Mesendoderm (in vitro differentiated cells): ENCODE measurements at regions not wholly inside any gene's neighbourhood (a gene's known extent, or its start where the extent isn't known, plus 50 kb on each side); places are given as distances from the start of the nearest gene placed in this dataset.

Source experiments
- DNase-seq: peaks from one replicate; pipeline ENCODE4 v3.0.0; 2013
- H2AK5ac ChIP-seq: 2 replicates; pipeline ENCODE4 v1.6.1; 2013; ENCODE audit warnings: low read length, inconsistent platforms
- H2BK120ac ChIP-seq: 2 replicates; pipeline ENCODE4 v1.6.1; 2013; ENCODE audit warnings: low read depth, mild to moderate bottlenecking, low read length, moderate library complexity, mixed read lengths
- H2BK15ac ChIP-seq: replicated peaks from 2 replicates; pipeline ENCODE4 v1.6.1; 2013; ENCODE audit warnings: low read depth, mild to moderate bottlenecking, moderate library complexity
- H2BK5ac ChIP-seq: 2 replicates; pipeline ENCODE4 v1.6.1; 2013; ENCODE audit warnings: low read length, inconsistent platforms
- H3K18ac ChIP-seq: 2 replicates; pipeline ENCODE4 v1.6.1; 2013; ENCODE audit warnings: mild to moderate bottlenecking, low read length, mixed read lengths
- H3K23ac ChIP-seq: one replicate; pipeline ENCODE4 v1.6.1; 2013; ENCODE audit warnings: low read length
- H3K27ac ChIP-seq: 2 replicates; pipeline ENCODE4 v1.5.1; 2013; ENCODE audit warnings: low read depth, mild to moderate bottlenecking, inconsistent platforms, low read length, moderate library complexity
- H3K27me3 ChIP-seq: 2 replicates; pipeline ENCODE4 v1.6.1; 2013; ENCODE audit warnings: low read length, control low read depth, mild to moderate bottlenecking, inconsistent platforms; ENCODE audit not compliant: insufficient read depth, poor library complexity
- H3K36me3 ChIP-seq: 2 replicates; pipeline ENCODE4 v1.6.1; 2013; ENCODE audit warnings: low read length, inconsistent platforms; ENCODE audit not compliant: control insufficient read depth, insufficient read depth
- H3K4ac ChIP-seq: one replicate; pipeline ENCODE4 v1.6.1; 2013; ENCODE audit warnings: low read depth, mild to moderate bottlenecking, low read length, moderate library complexity
- H3K4me1 ChIP-seq: 2 replicates; pipeline ENCODE4 v1.6.1; 2013; ENCODE audit warnings: low read depth, low read length, inconsistent platforms; ENCODE audit not compliant: control insufficient read depth
- H3K4me2 ChIP-seq: 2 replicates; pipeline ENCODE4 v1.6.1; 2013; ENCODE audit warnings: low read length
- H3K4me3 ChIP-seq: 2 replicates; pipeline ENCODE4 v1.5.1; 2013; ENCODE audit warnings: mild to moderate bottlenecking, low read length
- H3K56ac ChIP-seq: one replicate; pipeline ENCODE4 v1.6.1; 2013; ENCODE audit warnings: low read length
- H3K79me1 ChIP-seq: 2 replicates; pipeline ENCODE4 v1.6.1; 2013; ENCODE audit warnings: low read length, inconsistent platforms
- H3K79me2 ChIP-seq: 2 replicates; pipeline ENCODE4 v1.6.1; 2013; ENCODE audit warnings: mild to moderate bottlenecking, low read length; ENCODE audit not compliant: control insufficient read depth, insufficient read depth
- H3K9ac ChIP-seq: 2 replicates; pipeline ENCODE4 v1.6.1; 2013; ENCODE audit warnings: low read length, inconsistent platforms
- H4K5ac ChIP-seq: one replicate; pipeline ENCODE4 v1.6.1; 2013; ENCODE audit warnings: low read length
- H4K8ac ChIP-seq: one replicate; pipeline ENCODE4 v1.6.1; 2013; ENCODE audit warnings: low read depth, mild to moderate bottlenecking, control low read depth, low read length, moderate library complexity
- WGBS: extraction: QIAGEN DNeasy Blood & Tissue Kit; methylation state at CpG from one replicate; pipeline ENCODE4 v1.1.7; 2013; ENCODE audit warnings: low lambda C conversion rate, missing lambda C conversion rate; ENCODE audit not compliant: insufficient coverage; ENCODE audit errors: extremely low coverage; 5-methylcytosine and 5-hydroxymethylcytosine counted together

DNA sequence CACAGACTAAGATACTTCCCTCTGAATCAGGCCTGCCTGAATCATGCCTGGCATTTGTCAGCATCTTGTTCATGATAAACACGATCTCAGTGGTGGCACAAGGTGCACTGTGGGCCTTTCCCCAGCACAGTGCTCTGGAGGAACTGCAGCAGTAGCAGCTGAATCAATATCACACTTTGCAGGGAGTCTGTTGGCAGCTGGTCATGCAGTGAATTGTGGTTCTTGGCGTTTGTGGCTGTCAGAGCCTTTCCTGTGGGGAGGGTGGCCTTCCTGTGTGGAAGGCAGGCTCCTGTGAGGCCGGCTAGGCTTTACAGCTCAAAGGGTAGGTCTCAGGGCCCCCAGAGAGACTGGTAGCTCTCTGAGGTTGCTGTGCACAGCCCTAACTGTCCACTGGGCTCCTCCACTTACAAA lies 54.4 kb upstream of the TLE3 start:
- Histone ChIP-seq H3K9ac (no peak overlapping the region), H4K5ac (no peak overlapping the region), H3K18ac (peak overlapping the region; percentile 16), H3K4me2 (no peak overlapping the region), H2BK120ac (no peak overlapping the region), H3K79me1 (no peaks in the 10 kb centered on the region), H3K56ac (no peak overlapping the region), H3K36me3 (no peaks in the 10 kb centered on the region), H3K23ac (no peak overlapping the region), H2BK15ac (no peak overlapping the region), H3K79me2 (no peaks in the 10 kb centered on the region), H4K8ac (no peak overlapping the region), H3K4me1 (peaks cover 7% of the 10 kb centered on the region), H2AK5ac (no peak overlapping the region), H3K4ac (no peak overlapping the region), H3K4me3 (no peak overlapping the region), H3K27me3 (no peaks in the 10 kb centered on the region), H2BK5ac (no peak overlapping the region), H3K27ac (no peak overlapping the region)
- WGBS: no CpG with 5 or more reads among the region's 3 CpGs
- peak; percentile 78 for DNase-seq

DNA sequence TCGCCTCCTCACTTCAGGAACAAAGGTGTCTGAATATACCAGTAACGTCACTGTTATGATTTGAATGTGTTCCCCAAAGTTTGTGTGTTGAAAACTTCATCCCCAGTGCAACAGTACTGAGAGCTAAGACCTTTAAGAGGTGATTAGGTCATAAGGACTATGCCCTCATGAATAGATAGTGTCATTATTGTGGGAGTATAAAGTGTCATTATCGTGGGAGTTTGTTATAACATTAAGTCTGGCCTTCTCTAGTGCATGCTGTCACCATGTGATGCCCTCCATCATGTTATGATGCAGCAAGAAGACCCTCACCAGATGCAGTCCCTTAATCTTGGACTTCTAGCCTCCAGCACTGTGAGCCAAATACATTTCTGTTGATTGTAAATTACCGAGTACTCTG lies 53.7 kb upstream of the TLE3 start:
- H3K4ac ChIP-seq: no peak overlapping the region
- no peak overlapping the region for H3K27ac ChIP-seq
- no peak overlapping the region for H3K4me2 ChIP-seq
- no peak overlapping the region for H3K56ac ChIP-seq
- no peak overlapping the region for H3K4me3 ChIP-seq
- no peak overlapping the region for H4K8ac ChIP-seq
- H3K18ac ChIP-seq: no peak overlapping the region
- H3K79me1 ChIP-seq: no peaks in the 10 kb centered on the region
- DNase-seq: no peak
- no peak overlapping the region for H2BK15ac ChIP-seq
- no peak overlapping the region for H2AK5ac ChIP-seq
- no peaks in the 10 kb centered on the region for H3K27me3 ChIP-seq
- no peak overlapping the region for H3K9ac ChIP-seq
- no peaks in the 10 kb centered on the region for H3K36me3 ChIP-seq
- no CpG with 5 or more reads among the region's 4 CpGs for WGBS
- H4K5ac ChIP-seq: no peak overlapping the region
- no peak overlapping the region for H3K23ac ChIP-seq
- H2BK5ac ChIP-seq: no peak overlapping the region
- H3K79me2 ChIP-seq: no peaks in the 10 kb centered on the region
- H3K4me1 ChIP-seq: peaks cover 7% of the 10 kb centered on the region
- H2BK120ac ChIP-seq: no peak overlapping the region

DNA sequence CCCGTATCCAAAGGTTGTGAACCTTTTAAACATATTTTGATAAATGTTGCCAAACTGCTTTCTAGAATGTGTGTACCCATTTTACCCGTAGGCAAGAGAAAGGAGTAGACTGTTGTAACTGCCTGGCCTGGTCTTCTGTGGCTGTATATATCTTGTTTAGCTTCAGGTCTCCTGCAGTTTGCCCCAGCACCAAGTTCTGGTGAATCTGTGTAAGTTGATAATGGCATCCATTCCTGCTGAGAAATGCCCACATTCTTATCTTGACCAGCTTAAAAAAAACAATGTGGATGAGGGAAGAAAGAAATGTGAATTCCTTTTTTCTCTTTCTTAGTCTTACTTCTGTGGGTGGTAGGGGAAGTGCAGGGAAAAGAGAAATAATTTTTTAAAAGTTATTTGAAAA lies 53.3 kb upstream of the TLE3 start:
- no peak overlapping the region for H3K56ac ChIP-seq
- no peak overlapping the region for H3K23ac ChIP-seq
- no peak overlapping the region for H2AK5ac ChIP-seq
- no peak overlapping the region for H3K9ac ChIP-seq
- H3K27me3 ChIP-seq: no peaks in the 10 kb centered on the region
- H4K8ac ChIP-seq: no peak overlapping the region
- no peak overlapping the region for H3K18ac ChIP-seq
- H3K4me2 ChIP-seq: no peak overlapping the region
- H2BK5ac ChIP-seq: no peak overlapping the region
- no peak overlapping the region for H2BK15ac ChIP-seq
- no peak overlapping the region for H2BK120ac ChIP-seq
- H3K27ac ChIP-seq: no peak overlapping the region
- H3K4me3 ChIP-seq: no peak overlapping the region
- H3K4ac ChIP-seq: no peak overlapping the region
- H4K5ac ChIP-seq: no peak overlapping the region
- H3K4me1 ChIP-seq: peaks cover 7% of the 10 kb centered on the region
- no peaks in the 10 kb centered on the region for H3K79me2 ChIP-seq
- no peaks in the 10 kb centered on the region for H3K36me3 ChIP-seq
- no CpG with 5 or more reads among the region's 2 CpGs for WGBS
- H3K79me1 ChIP-seq: no peaks in the 10 kb centered on the region
- peak; percentile 70 for DNase-seq

DNA sequence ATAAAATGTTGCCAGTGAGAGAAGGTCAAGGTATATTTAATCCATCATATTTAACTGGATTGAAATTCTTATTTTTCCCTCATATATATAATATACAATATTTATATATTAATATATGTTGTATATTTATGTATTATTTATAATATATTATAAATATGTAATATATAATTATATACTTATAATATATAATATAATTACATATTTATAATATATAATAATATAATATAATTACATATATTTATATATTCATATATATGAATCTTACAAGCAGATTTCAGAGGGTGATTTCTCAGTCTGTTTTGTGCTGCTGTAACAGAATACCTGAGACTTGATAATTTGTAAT lies 52.7 kb upstream of the TLE3 start:
- Histone ChIP-seq H3K4me1 (peaks cover 7% of the 10 kb centered on the region), H4K8ac (no peak overlapping the region), H3K27ac (no peak overlapping the region), H4K5ac (no peak overlapping the region), H3K4me3 (no peak overlapping the region), H3K4me2 (no peak overlapping the region), H3K23ac (no peak overlapping the region), H3K36me3 (no peaks in the 10 kb centered on the region), H3K79me2 (no peaks in the 10 kb centered on the region), H3K9ac (no peak overlapping the region), H2BK120ac (no peak overlapping the region), H3K56ac (no peak overlapping the region), H3K18ac (no peak overlapping the region), H2AK5ac (no peak overlapping the region), H2BK5ac (no peak overlapping the region), H3K27me3 (no peaks in the 10 kb centered on the region), H3K4ac (no peak overlapping the region), H3K79me1 (no peaks in the 10 kb centered on the region), H2BK15ac (no peak overlapping the region)
- DNase-seq: no peak

DNA sequence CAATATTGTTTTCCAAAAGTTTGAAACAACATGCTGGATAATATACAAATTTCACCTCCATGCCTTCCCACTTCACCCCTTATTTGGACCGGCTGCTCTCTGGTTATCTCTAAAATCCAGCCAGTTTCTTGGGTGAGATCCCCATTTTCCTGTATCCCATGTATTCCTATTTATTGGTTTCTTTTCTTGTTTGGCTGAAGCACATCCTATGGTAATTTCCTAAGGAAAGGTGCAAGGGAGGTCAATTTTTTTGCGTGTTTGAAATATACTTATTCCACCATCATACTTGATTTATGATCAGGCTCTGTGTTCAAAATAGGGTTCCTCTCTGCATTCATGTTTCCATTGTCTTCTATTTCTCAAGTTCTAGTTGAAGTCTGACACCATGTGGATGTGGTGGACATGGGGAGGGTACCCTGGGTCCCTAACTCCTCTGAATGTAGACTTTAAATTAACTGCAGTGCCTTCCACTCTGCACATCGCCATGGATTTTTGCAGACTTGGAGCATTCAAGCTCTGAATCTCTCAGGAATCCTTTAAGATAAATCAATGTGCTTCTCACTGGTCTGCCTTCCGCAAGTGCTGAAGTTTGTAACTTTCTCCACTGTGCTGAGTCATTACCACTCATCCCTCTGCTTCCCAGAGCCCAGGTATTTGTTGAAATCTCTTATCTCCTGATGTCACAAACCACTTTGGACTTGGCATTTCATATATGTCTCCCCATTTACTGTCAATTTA lies 52.1 kb upstream of the TLE3 start:
- H2BK120ac ChIP-seq: no peak overlapping the region
- no peaks in the 10 kb centered on the region for H3K79me2 ChIP-seq
- no peak overlapping the region for H4K8ac ChIP-seq
- no peaks in the 10 kb centered on the region for H3K36me3 ChIP-seq
- H3K27me3 ChIP-seq: no peaks in the 10 kb centered on the region
- peak; percentile 84 for DNase-seq
- H2AK5ac ChIP-seq: no peak overlapping the region
- H3K79me1 ChIP-seq: no peaks in the 10 kb centered on the region
- H3K18ac ChIP-seq: peak overlapping the region; percentile 71
- H3K4me2 ChIP-seq: no peak overlapping the region
- H3K56ac ChIP-seq: no peak overlapping the region
- H3K4me3 ChIP-seq: no peak overlapping the region
- H3K27ac ChIP-seq: no peak overlapping the region
- no peak overlapping the region for H3K4ac ChIP-seq
- WGBS: no CpG with 5 or more reads among the region's 4 CpGs
- peaks cover 7% of the 10 kb centered on the region for H3K4me1 ChIP-seq
- H2BK15ac ChIP-seq: no peak overlapping the region
- no peak overlapping the region for H4K5ac ChIP-seq
- H3K23ac ChIP-seq: no peak overlapping the region
- H3K9ac ChIP-seq: no peak overlapping the region
- H2BK5ac ChIP-seq: no peak overlapping the region

DNA sequence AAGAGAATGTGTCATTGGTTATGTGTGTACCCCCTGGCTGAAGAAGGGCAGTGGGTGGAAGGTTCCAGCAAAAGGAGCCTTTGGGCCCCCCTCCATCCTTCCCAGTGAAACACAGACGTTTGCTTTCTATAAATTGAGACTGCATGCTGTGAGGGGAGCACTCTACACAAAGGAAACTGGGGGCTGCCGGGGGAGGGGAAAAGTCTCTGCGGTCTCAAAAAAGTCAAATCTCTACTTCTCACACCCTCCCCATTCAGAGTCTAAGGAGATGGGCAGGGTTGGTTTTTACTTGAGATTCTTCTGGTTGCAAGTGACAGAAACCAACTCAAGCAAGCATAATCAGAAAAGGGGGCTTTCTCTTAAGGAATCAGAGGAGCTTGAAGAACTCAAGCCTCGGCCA lies 50.1 kb upstream of the TLE3 start:
- Histone ChIP-seq H3K4me1 (peaks cover 13% of the 10 kb centered on the region), H2BK5ac (no peak overlapping the region), H3K4ac (no peak overlapping the region), H3K4me2 (no peak overlapping the region), H3K9ac (no peak overlapping the region), H3K23ac (no peak overlapping the region), H2AK5ac (no peak overlapping the region), H3K4me3 (no peak overlapping the region), H3K27me3 (no peaks in the 10 kb centered on the region), H3K79me1 (no peaks in the 10 kb centered on the region), H3K27ac (no peak overlapping the region), H4K5ac (no peak overlapping the region), H3K56ac (no peak overlapping the region), H3K79me2 (no peaks in the 10 kb centered on the region), H2BK15ac (no peak overlapping the region), H3K18ac (no peak overlapping the region), H4K8ac (no peak overlapping the region), H3K36me3 (no peaks in the 10 kb centered on the region), H2BK120ac (no peak overlapping the region)
- no CpG with 5 or more reads among the region's 4 CpGs for WGBS
- DNase-seq: no peak
